GM12872 (cell line): ENCODE measurements at regions not wholly inside any gene's neighbourhood (a gene's known extent, or its start where the extent isn't known, plus 50 kb on each side); places are given as distances from the start of the nearest gene placed in this dataset.

Experiments used
- CTCF ChIP-seq: IDR thresholded peaks from 3 replicates; pipeline ENCODE4 v1.5.1; 2011; ENCODE audit warnings: low read depth, mild to moderate bottlenecking, low read length, moderate library complexity; ENCODE audit not compliant: insufficient read depth

- no peak for TF ChIP-seq CTCF
Measured at GRCh38 chr11:80629466-80629865, 1188.6 kb upstream of the TENM4 start.

- TF ChIP-seq CTCF, result no peak
Measured at GRCh38 chr11:80627364-80627763, 1186.5 kb upstream of the TENM4 start.

GRCh38 chr11:80626721-80627120, 1185.9 kb upstream of the TENM4 start:
- no peak for TF ChIP-seq CTCF

- no peak for TF ChIP-seq CTCF
Measured at GRCh38 chr11:80625563-80625962, 1184.7 kb upstream of the TENM4 start.

GRCh38 chr11:80621871-80622270, 1181.0 kb upstream of the TENM4 start:
- TF ChIP-seq CTCF, result no peak

- no peak for TF ChIP-seq CTCF
Measured at GRCh38 chr11:80620867-80621266, 1180.0 kb upstream of the TENM4 start.

GRCh38 chr11:80617156-80617555, 1176.3 kb upstream of the TENM4 start:
- TF ChIP-seq CTCF, result no peak
